AG04449 (cell line): ENCODE measurements at regions not wholly inside any gene's neighbourhood (a gene's known extent, or its start where the extent isn't known, plus 50 kb on each side); places are given as distances from the start of the nearest gene placed in this dataset.

Experiments
- CTCF ChIA-PET: fragments of 350-600 bp; formaldehyde crosslinking; extraction: SDS; loops from one replicate; lab custom pipeline; 2021; ENCODE audit warnings: antibody characterized with exemption; lab: Yijun Ruan, JAX
- POLR2A ChIA-PET: fragments of 400-600, 350-600 bp; formaldehyde crosslinking; extraction: SDS; loops from one replicate; lab custom pipeline; 2020; ENCODE audit warnings: antibody characterized with exemption, inconsistent platforms; lab: Yijun Ruan, JAX
- DNase-seq: peaks from one replicate; pipeline ENCODE4 v3.0.0-alpha.2; 2010; ENCODE audit warnings: low read depth, low spot score
- H3K4me3 ChIP-seq: 2 replicates; pipeline ENCODE4 v1.5.1; 2011; ENCODE audit warnings: low read depth, mild to moderate bottlenecking, control low read depth, low read length
- TF ChIP-seq, protein P1 (sequence below): IDR thresholded peaks from one replicate; pipeline ENCODE4 v1.5.1; 2011; ENCODE audit warnings: mild to moderate bottlenecking, moderate library complexity, low read length, control low read depth, inconsistent platforms; ENCODE audit not compliant: insufficient read depth; ENCODE audit errors: missing control alignments

DNA sequence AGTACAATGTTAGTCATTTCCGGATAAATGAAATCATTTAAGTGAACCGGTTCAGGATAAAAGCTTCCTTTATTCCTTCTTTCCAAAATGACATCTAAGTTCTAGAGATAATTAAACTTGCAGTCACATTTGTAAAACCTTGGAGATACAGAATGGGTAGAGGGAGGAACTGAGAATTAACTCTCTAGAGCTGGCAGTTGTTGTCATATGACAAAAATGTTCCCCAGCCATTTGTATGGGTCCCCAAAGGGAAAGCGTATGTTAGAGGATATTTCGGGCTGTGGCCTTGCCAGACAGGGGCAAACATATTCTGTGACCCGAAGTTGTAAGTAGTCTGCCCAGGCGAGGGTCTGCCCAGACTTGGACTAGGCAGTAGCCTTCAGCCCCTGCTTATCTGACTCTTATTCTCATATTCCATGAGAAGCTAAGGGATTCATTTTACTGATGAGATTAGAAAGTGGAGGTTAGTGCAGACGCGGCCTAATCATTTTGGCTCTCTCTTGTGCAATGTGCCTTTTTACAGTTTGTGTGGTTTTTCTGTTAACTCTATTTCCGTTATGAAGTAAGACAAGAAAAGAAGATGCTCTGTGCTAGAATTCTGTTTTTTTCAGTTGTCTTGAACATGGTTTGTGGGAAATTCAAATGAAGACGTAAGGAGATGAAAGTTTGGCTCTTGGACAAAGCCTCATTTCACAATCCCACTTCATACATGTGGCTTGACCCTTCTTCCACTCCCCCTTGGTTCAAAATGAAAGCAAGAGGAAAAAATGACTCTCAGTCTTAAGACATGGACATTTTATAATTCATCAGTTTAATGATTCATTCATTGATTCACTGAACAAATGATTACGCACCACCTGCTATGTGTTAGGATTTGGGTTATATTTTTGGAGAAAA, 2394.2 kb upstream of the AGA start:
- DNase-seq = no peak
- H3K4me3 ChIP-seq = no peak overlapping the region
- ChIA-PET CTCF (no interaction called here), POLR2A (no interaction called here)
- TF ChIP-seq, protein P1, sequence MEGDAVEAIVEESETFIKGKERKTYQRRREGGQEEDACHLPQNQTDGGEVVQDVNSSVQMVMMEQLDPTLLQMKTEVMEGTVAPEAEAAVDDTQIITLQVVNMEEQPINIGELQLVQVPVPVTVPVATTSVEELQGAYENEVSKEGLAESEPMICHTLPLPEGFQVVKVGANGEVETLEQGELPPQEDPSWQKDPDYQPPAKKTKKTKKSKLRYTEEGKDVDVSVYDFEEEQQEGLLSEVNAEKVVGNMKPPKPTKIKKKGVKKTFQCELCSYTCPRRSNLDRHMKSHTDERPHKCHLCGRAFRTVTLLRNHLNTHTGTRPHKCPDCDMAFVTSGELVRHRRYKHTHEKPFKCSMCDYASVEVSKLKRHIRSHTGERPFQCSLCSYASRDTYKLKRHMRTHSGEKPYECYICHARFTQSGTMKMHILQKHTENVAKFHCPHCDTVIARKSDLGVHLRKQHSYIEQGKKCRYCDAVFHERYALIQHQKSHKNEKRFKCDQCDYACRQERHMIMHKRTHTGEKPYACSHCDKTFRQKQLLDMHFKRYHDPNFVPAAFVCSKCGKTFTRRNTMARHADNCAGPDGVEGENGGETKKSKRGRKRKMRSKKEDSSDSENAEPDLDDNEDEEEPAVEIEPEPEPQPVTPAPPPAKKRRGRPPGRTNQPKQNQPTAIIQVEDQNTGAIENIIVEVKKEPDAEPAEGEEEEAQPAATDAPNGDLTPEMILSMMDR = no peak

- H3K4me3 ChIP-seq = no peak overlapping the region
- ChIA-PET POLR2A (no interaction called here), CTCF (no interaction called here)
- TF ChIP-seq, protein P1 = no peak
- DNase-seq = no peak
Measured at GRCh38 chr4:179843370-179843769, 2399.8 kb upstream of the TENM3 start.

GRCh38 chr4:179855469-179855868, 2387.7 kb upstream of the TENM3 start:
- DNase-seq = no peak
- POLR2A ChIA-PET = no interaction called here
- H3K4me3 ChIP-seq = no peak overlapping the region
- TF ChIP-seq, protein P1 = no peak
- CTCF ChIA-PET = no interaction called here

GRCh38 chr4:179858221-179858620, 2385.0 kb upstream of the TENM3 start:
- H3K4me3 ChIP-seq = no peak overlapping the region
- DNase-seq = no peak
- TF ChIP-seq, protein P1 = no peak
- ChIA-PET CTCF (no interaction called here), POLR2A (no interaction called here)

- H3K4me3 ChIP-seq = no peak overlapping the region
- no peak for DNase-seq
- ChIA-PET CTCF (no interaction called here), POLR2A (no interaction called here)
- TF ChIP-seq, protein P1 = no peak
Measured at GRCh38 chr4:179867300-179867878, 2375.8 kb upstream of the TENM3 start.

DNA sequence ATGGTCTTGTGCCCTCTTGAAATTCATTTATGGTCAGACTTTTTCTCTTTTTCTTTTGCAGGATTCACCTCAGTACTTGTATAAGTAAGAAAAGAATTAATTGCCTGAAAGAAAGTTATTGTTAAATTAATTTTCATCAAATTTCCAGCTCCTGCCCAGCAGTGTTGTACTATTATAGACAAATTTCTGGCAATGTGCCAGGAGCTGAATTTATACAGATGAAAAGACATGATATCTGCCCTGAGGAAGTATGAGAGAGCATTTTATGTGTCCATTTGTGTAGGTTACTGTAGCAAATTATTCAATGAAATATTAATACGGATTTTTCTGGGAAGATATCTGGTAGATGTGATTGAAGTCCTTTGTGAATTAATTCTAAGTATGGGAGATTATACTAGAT, 2371.5 kb upstream of the TENM3 start:
- DNase-seq = no peak

More for the DNA sequence above, 2371.5 kb upstream of the TENM3 start:
- no peak overlapping the region for H3K4me3 ChIP-seq
- POLR2A ChIA-PET = no interaction called here
- CTCF ChIA-PET = no interaction called here
- TF ChIP-seq, protein P1 = no peak
